AG09319 (cell line): ENCODE measurements at regions not wholly inside any gene's neighbourhood (a gene's known extent, or its start where the extent isn't known, plus 50 kb on each side); places are given as distances from the start of the nearest gene placed in this dataset.

Experiments
- DNase-seq: peaks from one replicate; pipeline ENCODE4 v3.0.0-alpha.2; 2010; ENCODE audit warnings: low read depth; ENCODE audit errors: extremely low read depth
- CTCF ChIP-seq: IDR thresholded peaks from 2 replicates; pipeline ENCODE4 v1.5.1; 2011; ENCODE audit warnings: low read depth, mild to moderate bottlenecking, inconsistent platforms, low read length, moderate library complexity

GRCh38 chr5:87717761-87718160 is 305.0 kb upstream of the CCNH start:
- DNase-seq = no peak
- TF ChIP-seq CTCF = no peak

GRCh38 chr5:87705876-87706275 is 293.1 kb upstream of the CCNH start:
- TF ChIP-seq CTCF = no peak
- DNase-seq = no peak

DNA sequence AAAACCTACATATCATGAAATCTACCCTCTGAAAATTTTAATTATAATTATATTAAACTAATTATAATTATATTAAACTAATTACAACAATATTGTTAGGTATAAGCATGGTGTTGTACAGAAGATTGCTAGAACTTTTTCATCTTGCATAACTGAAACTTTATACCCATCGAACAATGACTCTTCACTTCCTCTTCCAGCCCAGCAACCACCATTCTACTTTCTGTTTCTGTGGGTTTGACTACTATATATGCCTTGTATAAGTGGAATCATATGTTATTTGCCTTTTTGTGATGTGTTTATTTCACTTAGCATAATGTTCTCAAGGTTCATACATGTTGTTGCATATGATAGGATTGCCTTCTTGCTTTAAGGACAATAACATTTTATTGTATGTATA is 274.2 kb upstream of the CCNH start:
- no peak for TF ChIP-seq CTCF

GRCh38 chr5:87686018-87686417 is 273.3 kb upstream of the CCNH start:
- DNase-seq = no peak

More for the DNA sequence above, 274.2 kb upstream of the CCNH start:
- no peak for DNase-seq

DNA sequence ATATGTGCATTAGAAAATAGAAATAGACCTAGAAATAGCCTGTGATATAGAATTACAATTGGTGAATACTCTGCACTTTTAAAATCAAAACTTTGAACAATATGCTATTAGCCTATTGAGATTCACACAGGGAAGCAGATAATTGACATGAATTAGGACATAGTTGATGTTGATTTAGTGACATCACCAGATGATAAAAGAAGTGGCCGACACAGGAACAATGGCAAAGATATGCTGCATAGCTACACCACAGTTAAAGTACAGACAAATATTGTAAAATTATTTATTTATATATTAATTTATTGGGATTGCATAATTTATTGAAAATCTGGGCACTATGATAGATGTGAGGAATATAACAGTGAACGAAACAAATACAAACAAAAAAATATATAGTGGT is 261.5 kb upstream of the CCNH start:
- DNase-seq = no peak
- TF ChIP-seq CTCF = no peak

More at GRCh38 chr5:87686018-87686417, 273.3 kb upstream of the CCNH start:
- TF ChIP-seq CTCF = no peak

DNA sequence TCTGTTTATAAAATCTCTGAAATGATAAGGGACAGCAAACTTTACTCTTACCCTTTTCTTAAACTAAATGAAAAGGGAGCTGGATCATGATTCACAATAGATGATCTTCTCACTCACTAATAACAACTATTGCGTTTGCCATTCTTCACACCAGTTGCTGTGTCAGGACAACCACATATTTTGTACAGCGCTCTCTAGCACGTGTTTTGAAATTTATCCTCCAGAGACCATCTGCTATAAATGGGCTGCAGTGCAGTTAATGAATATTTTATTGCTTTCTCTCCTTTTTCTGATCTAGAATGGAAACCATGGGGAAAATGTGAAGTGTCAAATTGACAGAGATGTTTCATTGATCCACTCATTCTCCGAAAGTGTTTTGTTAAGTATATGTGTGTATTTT is 258.4 kb upstream of the CCNH start:
- TF ChIP-seq CTCF = no peak
- no peak for DNase-seq

GRCh38 chr5:87665166-87665565 is 252.4 kb upstream of the CCNH start:
- DNase-seq = no peak
- TF ChIP-seq CTCF = no peak
